ENCODE measurements at regions not wholly inside any gene's neighbourhood (a gene's known extent, or its start where the extent isn't known, plus 50 kb on each side); places are given as distances from the start of the nearest gene placed in this dataset.

DNA sequence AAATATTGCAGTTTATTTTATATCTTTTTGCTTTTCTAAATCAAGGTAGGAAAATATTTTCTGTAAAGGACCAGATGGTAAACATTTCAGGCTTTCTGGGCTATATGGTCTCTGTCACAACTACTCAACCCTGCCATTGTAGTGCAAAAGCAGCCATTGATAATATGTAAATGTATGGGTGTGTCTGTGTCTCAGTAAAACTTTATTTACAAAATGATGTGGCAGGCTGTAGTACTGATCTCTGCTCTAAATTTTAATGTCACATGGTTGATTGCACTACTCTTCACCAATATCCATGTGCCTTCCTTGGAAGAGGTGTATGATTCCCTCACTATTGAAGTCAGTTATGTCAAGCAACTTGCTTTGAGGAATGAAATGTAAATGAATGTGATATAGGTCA, 175.0 kb downstream of the GOLIM4 start:
- H3K36me3 ChIP-seq, result no peaks in the 10 kb centered on the region
- intact Hi-C loops (cut with DNase I), result no loop called here
- H3K4me3 ChIP-seq, result no peak overlapping the region
- no peak overlapping the region for H3K27ac ChIP-seq
- no peaks in the 10 kb centered on the region for H3K9me3 ChIP-seq
- H3K27me3 ChIP-seq, result no peaks in the 10 kb centered on the region
- H3K4me1 ChIP-seq, result no peaks in the 10 kb centered on the region
- DNase-seq, result no peak
- TF ChIP-seq POLR2A (IDR thresholded peaks at IDR 0.05), result no peak
- TF ChIP-seq, protein P1, sequence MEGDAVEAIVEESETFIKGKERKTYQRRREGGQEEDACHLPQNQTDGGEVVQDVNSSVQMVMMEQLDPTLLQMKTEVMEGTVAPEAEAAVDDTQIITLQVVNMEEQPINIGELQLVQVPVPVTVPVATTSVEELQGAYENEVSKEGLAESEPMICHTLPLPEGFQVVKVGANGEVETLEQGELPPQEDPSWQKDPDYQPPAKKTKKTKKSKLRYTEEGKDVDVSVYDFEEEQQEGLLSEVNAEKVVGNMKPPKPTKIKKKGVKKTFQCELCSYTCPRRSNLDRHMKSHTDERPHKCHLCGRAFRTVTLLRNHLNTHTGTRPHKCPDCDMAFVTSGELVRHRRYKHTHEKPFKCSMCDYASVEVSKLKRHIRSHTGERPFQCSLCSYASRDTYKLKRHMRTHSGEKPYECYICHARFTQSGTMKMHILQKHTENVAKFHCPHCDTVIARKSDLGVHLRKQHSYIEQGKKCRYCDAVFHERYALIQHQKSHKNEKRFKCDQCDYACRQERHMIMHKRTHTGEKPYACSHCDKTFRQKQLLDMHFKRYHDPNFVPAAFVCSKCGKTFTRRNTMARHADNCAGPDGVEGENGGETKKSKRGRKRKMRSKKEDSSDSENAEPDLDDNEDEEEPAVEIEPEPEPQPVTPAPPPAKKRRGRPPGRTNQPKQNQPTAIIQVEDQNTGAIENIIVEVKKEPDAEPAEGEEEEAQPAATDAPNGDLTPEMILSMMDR (IDR thresholded peaks at IDR 0.05), result no peak

DNA sequence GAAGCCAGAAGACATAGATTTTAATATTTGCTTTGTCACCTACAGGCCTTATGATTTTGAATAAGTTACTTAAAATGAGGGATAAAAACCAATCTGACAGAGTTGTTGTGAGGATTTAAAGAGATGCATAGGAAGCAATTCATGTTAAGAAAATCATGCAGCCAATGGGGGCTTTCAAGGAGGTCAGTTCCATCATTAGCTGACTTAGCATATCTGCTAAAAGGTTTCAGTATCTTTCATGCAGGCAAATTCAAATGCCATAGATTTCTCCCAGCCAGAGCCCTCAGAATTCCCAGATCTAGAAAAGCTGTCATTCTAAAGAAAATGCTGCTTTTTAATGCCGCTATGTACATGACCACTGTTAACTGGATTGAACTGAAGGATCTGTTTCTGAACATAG, 176.1 kb downstream of the GOLIM4 start:
- Histone ChIP-seq H3K9me3 (no peaks in the 10 kb centered on the region), H3K27me3 (no peaks in the 10 kb centered on the region), H3K4me3 (no peak overlapping the region), H3K4me1 (no peaks in the 10 kb centered on the region), H3K27ac (no peak overlapping the region), H3K36me3 (no peaks in the 10 kb centered on the region)
- no peak for DNase-seq
- TF ChIP-seq, protein P1 (IDR thresholded peaks at IDR 0.05), result no peak
- no peak for TF ChIP-seq POLR2A (IDR thresholded peaks at IDR 0.05)
- WGBS, 2 donors, result 91 to 100% methylated on average over 1 of the region's 1 CpG
- intact Hi-C loops (cut with DNase I), result no loop called here

DNA sequence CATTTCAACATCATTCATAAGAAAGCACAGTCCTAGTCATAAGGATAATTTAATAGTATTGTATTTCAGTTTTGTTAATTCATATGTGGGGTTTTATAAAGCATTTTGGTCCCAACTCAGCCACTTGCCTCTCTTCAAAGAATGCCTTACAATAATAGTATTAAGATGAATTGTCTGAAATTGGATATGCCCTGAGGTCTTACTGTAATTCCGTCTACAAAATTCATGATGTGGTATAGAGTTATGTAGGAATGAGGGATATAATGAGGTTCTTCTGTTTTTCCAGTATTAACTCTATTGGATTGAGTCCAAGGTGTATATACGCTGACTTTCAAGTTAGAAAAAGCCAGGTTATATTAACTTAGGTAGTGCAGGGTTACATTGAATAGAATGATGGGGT, 177.0 kb downstream of the GOLIM4 start:
- Histone ChIP-seq H3K36me3 (no peaks in the 10 kb centered on the region), H3K27ac (no peak overlapping the region), H3K4me1 (no peaks in the 10 kb centered on the region), H3K27me3 (no peaks in the 10 kb centered on the region), H3K4me3 (no peak overlapping the region), H3K9me3 (no peaks in the 10 kb centered on the region)
- TF ChIP-seq POLR2A (IDR thresholded peaks at IDR 0.05), result no peak
- TF ChIP-seq, protein P1 (IDR thresholded peaks at IDR 0.05), result no peak
- WGBS, 2 donors, result 62 to 71% methylated on average over 2 of the region's 2 CpGs
- intact Hi-C loops (cut with DNase I), result no loop called here
- no peak for DNase-seq

DNA sequence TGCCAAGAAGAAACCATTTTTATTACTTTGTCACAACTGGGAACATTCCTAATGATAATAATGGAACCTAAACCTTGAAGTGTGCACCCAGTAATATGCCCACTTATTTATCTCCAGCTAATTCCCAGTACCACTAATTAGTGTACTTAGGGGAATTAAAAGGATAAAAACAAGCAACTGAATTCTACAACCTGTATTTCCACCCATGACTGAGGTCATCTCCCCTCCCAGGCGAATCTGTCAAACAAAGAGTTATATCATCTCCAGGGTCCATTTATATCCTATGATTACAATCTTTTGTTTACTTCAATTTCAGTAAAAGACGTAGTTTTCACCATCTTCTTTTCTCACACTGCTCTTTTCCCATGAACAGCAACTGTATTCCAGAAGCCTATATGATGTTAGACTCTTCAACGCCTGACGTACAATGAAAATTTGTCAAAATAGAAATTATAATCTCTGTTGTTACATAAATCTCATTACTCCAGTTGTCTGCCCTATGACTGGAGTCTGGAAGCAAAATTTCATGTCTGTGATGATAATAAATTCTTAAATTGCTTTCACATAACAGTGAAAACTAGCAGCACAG, 177.6 kb downstream of the GOLIM4 start:
- TF ChIP-seq, protein P1 (IDR thresholded peaks at IDR 0.05), result no peak
- no peak for TF ChIP-seq POLR2A (IDR thresholded peaks at IDR 0.05)
- no peak for DNase-seq
- Histone ChIP-seq H3K9me3 (no peaks in the 10 kb centered on the region), H3K4me3 (no peak overlapping the region), H3K27me3 (no peaks in the 10 kb centered on the region), H3K4me1 (no peaks in the 10 kb centered on the region), H3K36me3 (no peaks in the 10 kb centered on the region), H3K27ac (no peak overlapping the region)
- WGBS, 2 donors, result 75 to 77% methylated on average over 4 of the region's 4 CpGs
- intact Hi-C loops (cut with DNase I), result no loop called here

DNA sequence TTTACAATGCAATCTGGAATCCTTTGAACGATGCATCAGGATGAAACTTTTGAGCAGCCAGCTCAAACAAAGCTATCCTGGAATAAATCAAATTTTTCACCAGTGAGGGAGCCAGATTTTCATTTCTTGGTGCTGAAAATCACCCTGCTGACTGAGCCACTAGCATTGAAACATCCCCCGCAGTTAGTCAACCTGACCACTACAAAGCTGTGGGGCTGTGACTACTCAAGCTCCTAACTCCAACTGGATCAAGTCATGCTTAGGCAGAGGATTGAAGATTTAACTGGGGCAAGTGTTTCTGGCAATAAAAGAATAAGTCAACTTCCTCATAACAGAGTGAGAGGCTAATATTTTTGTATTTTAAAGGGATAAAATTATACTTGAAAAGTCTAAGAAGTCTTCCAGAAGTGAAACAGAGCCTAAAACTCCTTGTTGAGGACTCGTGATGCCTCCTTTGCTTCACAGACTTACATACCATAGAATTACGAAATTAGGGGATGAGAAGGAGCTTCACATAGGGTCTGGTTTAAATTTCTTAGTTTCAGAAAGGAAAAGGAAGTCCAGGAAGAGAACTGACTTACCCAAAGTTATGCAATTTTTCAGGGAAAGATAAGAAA, 177.8 kb downstream of the SERPINI1 start:
- Histone ChIP-seq H3K27me3 (no peaks in the 10 kb centered on the region), H3K36me3 (no peaks in the 10 kb centered on the region), H3K4me3 (no peak overlapping the region), H3K4me1 (no peaks in the 10 kb centered on the region), H3K27ac (no peak overlapping the region), H3K9me3 (no peaks in the 10 kb centered on the region)
- TF ChIP-seq, protein P1 (IDR thresholded peaks at IDR 0.05), result no peak
- TF ChIP-seq POLR2A (IDR thresholded peaks at IDR 0.05), result no peak
- DNase-seq, result no peak
- intact Hi-C loops (cut with DNase I), result no loop called here
- 65 to 76% methylated on average over 4 of the region's 4 CpGs for WGBS, 2 donors
